AG20443 (cell line): ENCODE measurements at regions not wholly inside any gene's neighbourhood (a gene's known extent, or its start where the extent isn't known, plus 50 kb on each side); places are given as distances from the start of the nearest gene placed in this dataset.

Experiments used
- DNase-seq: peaks from one replicate; pipeline ENCODE4 v3.0.0; 2012; ENCODE audit warnings: low spot score, mixed read lengths

DNA sequence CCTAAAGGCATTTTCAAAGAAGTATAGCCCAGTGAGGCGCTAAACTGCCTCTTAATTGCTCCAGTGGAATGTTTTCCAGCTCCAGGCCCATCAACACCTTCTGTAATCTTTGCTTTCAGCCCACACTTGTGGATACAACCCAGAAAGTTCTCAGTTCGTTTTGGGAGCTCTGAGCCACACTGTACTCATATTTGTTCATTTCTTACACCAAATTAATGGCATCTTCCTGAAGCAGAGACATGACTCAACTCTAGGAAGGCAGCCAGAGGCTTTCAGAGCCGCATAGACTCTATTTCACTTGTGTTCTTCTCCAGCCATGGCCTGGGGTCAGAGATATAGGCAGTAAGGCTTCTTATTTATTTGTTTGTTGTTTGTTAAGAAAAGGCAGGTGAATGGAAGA is 175.5 kb upstream of the NCAM1 start:
- peak; percentile 83 for DNase-seq

DNA sequence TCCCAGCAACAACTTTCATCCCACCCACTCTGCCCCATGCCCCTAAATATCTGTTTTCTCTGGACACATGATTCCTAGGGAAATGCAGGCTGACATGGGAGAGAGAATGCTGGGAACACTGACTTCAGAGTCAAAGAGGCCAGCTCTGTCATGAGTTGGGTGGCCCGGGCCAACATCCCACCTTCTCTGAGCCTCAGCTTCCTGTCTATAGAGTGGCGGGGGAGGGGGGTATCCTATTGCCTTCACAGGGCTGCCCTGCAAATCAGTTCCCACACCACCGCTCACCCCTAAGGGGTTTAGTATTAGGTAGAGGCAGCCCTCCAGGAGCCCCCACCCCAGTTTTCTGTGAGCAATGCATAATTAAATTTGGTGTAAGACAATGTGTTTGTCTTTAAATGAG is 175.0 kb upstream of the NCAM1 start:
- DNase-seq, result no peak

DNA sequence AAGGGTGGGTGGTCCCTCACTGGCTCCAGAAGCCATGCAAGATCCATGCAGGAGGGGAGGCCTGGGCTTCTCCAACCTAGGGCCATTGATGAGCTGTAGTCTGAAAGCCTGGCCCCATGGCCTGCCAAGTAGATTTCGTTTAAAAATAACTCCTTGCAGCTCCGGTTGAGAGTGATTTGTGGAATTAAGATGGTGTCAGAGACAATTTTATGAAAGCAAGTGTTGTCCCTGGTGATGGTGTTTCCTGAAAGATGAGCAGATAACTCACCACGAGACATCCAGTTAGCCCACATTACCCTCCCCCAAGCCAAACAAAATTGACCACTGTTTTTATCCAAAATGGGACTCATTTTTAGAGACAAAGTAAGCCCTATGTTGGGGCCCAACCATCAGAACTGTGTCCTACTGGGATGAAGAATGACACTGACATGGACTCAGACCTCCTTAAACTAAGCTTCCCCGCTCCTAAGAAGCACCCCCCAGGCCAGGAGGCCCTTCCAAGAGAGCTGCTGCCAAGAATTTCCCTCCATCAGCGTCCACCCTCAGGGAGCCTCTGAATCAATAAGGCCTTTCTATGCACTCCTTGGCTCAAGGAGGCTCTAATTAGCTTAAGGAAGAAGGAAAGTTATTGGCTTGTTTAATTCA is 174.2 kb upstream of the NCAM1 start:
- DNase-seq, result no peak

DNA sequence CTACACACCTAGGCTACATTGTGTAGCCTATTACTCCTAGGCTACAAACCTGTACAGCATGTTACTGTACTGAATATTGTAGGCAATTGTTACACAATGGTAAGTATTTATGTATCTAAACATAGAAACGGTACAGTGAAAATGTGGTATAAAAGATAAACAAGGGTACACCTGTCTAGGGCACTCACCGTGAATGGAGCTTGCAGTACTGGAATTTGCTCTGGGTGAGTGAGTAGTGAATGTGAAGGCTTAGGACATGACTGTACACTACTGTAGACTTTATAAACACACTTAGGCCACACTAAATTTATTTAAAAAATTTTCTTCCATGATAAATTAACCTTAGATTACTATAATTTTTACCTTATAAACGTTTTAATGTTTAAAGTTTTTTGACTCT is 171.7 kb upstream of the NCAM1 start:
- no peak for DNase-seq

DNA sequence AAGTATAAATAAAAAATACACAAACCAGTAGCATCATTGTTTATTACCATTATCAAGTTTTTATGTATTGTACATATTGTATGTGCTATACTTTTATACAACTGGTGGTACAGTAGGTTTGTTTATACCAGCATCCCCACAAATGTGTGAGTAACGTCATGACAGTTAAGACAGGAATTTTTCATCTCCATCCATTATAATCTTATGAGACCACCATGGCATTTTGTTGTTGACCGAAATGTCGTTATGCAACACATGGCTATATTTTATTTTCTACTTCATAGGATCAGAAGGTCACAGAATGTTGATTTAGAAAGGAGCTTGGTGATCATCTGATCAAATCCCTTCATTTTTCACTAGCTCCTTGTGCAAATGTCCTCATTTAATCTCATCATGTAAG is 170.9 kb upstream of the NCAM1 start:
- no peak for DNase-seq

DNA sequence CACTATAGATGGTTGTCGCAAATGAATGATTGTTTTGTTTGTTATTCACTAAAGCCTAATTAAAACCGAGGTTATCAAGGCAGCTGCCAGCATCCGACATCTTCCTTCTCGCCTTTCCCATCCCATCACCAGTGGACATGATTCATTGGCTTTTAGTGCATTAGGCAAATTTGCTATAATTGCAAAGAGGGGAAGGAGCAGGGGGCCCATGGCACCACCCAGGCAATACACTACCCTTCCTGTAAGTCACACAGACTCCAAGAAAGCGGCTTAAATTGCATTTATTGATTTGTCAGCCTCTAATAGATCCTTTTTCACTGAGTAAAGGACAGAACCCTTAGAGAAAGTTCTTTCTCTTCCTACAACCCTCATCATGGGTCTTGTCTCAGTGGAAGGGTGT is 169.2 kb upstream of the NCAM1 start:
- DNase-seq, result no peak

DNA sequence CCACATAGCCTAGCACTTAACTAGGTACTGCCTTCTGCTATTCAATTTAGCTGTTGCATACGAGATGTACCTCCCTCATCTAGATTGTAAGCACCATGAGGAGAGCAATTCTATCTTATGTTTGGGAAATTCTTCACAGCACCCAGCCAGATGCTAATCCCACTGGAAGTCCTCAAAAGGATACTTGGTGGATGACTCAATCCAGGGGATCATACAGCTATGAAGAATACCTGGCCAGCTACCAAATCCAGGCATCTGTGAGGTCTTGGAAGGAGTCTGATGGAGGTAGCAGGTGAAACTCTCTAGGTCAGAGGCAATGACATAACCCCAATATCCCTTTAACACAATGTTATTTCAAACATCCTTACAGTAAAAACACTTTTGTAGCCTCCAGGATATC is 167.8 kb upstream of the NCAM1 start:
- DNase-seq, result no peak

DNA sequence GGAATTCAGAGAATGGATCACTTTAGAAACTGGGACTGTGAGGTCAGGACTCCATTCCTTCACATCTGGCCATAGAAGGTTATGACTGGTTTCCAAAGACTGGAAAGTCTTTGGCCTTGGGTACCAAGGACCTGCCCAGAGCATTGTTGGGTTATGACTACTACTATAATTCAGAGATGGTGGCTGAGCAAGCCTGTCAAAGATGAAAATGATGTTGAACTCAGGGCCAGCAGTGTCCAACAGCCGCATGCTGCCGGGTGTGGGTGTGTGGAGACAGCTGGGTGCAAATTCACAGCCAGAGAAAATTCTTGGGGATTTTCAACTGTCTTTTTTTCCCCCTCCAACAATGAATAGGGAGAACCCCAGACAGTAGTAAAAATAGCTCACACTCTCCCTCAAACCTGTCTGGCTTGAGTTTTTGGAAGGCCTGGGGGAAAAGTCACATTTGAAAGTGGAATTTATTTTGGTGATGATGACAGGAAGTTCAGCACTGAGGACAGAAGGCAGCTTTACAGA is 166.8 kb upstream of the NCAM1 start:
- peak; percentile 75 for DNase-seq

DNA sequence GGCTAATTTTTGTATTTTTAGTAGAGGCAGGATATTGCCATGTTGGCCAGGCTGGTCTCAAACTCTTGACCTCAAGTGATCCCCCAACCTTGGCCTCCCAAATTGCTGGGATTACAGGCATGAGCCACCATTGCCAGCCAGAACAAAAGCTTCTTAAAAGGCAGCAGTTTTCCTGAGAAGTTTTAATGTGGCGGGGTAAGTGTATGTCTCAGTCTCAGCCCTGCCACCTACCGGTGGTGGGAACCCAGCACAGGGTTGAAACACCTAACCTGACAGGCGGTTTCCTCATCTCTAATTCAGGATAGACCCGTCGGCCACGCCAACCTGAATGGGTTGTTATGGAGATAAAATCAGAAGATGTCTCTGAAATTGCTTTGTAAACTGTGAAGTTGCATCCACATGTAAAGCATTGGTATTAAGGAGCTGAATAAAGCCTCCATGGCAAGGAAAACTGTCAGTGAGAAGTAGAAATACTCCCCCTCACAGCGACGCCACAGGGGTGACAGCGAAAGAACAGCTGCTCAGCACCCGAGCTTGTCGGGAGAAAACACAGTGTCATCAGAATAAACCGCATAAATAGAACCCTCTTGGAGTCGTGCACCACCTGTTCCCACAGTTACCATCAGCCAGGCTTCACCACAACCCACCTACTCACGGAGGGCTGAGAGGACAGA is 165.9 kb upstream of the NCAM1 start:
- DNase-seq, result peak; percentile 56

DNA sequence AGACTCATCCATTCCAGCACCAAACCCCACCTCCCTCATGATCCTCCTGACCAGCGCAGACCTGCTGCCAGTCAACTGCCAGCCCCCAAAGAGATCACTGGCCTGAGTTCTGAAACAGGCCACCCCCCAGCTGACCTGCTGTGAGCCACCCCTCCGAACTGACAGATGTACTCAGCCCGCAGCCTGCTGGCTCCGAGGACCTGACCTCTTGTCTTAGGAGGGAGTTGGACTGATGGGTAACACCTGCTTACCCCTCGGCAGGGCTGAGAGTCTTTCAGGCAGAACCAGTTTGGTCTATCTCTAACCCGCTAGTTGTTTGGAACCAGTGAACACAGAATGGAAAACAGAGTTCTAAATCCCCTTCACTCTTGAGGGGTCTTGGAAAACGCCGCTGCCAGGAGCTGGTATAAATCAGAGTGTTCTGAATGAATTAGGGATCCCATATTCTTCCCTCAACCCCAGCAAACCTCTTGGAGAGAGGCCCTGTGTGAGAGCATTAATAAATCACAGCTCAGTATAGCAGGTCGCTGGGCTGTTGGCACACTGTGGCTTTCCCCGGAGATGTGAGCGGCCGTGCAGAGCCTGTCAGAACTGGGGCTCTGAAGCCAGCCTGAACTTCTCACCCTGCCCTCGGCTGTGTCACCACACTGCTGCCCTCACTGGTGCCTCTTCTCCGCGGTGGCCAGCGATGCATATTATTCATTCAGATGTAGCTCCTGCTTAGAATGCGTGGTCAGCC is 165.1 kb upstream of the NCAM1 start:
- no peak for DNase-seq

DNA sequence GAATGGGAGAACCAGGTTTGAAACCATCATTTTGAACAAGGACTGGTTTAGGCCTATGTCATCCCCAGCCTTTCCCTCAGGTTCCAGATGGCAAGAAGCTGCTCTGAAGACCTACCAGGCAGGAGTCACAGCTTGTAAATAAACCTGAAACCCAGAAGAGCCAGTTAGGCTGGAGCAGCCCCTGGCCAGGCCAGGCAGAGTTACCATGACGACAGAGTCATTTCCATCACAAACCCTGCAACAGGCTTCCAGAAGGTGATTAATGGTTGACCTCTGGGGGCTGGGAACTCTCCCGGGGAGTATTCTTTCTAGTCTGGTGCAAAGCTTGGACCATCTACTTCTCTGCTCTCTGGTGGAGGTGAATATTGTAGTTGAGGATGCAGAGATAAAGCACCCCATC is 164.1 kb upstream of the NCAM1 start:
- DNase-seq, result no peak

DNA sequence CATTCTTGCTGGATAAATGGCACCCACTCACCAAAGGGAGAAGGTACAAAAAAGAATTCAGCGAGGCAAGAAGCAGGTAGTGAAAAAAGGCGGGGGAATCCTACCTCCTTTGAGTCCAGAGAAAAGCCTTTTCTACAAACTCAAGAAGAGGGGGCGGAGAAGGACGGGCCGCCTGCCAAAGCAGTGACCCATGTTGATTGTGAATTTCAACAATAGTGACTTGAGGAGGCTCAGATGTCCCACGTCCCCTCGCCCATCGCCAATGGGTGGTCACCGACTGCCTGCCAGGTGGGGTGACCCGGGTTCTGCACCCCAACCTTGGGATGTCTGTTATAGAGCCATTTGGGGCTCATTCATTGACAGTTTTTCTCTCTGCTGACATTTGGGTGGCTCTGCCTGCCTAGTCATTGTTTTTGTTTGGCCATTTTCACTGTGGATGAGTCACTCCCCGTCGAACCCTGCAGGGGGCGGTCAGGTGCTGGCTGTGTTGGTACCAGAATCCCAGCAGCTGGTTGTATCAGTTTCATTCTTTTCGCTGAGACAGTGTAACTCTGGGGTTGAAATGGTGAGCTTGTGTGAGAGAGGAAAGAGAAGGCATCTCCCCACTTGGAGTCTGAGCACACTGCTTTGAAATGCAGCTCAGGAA is 163.4 kb upstream of the NCAM1 start:
- peak; percentile 54 for DNase-seq

DNA sequence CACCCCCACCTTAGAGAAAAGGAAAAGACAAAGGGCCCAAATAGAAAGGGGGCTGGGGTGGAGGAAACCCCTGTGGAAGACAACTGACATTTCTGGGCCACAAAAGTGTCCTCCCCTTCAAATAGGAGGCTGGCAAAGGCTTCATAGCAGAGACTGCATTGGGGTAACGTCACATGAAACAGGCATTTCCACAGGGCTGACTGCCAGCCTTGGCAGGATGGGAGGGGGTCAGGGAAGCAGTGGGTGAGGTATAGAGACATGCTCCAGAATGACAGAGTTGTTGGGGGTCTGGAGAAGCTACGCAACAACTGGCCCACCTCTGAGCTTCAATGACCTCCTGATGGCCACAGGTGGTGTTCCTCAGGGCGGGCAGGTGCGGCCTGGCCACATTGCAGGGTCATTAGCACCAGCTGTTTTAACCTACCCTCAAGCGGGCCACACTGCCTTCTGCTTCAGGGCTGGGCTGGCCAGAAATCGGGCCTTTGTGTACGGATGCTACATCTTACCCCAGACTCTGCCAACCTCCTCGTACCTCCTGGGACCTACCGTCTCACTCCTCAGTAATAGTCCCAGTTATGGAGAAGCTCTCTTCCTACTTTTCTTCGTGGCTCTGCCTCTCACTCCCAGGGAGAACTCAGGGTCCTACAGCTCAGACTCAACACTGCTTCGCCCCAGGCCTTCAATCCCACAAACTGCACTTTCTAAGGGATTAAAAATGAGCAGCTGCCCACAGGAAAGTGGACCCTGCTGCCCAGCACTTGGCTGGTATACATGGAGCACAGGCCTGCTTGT is 160.0 kb upstream of the NCAM1 start:
- DNase-seq, result no peak

DNA sequence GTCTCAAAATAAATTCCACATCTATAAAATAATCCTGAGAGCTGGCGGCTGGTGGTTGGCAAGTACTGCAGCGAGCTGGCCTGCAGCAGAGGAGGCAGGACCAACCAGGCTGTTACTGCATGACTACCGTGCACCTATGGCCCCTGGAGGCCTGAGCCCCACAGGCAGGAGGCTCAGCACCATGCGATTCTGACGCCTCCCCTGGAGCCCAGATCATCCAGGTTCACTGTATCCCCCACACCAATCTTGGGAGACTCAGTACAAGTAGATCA is 159.5 kb upstream of the NCAM1 start:
- DNase-seq, result no peak

DNA sequence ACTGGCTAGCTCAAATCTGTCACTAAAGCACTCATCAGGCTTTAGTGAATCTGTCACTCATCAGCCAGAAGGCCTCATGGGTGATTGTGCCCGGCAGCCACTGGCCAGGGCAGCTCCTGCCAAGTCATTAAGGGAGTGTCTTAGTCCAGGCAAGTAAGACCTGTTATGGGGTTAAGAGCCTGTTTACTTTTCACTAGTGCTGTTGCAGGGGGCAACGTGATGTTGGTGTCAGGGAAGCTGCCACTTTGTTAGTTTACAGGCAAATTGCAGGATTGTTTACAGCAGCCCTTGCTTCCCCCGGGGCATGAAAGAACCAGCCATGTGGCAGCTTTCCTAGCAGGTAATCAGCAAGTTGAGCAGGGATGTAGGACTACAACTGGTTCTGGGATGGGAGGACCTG is 155.6 kb upstream of the NCAM1 start:
- no peak for DNase-seq

DNA sequence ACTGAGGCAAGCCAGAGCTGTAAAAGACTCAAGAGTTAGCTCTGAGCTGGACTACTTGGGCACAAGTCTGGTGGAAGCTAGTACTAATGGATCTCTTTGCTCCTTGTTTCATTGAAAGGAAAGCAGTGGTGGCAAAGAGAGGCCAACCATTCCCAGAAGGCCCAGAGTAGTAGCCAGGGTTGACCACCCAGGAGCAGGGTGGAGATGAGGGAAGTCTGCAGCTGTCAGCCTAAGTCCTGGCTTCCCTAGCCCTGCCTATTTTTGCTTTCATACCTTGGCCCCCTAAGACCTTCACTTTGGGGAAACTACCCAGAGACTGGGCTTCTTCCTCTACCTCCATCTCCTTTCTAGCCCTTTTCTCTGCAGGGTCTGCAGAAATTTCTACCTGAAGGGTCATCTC is 155.0 kb upstream of the NCAM1 start:
- no peak for DNase-seq

DNA sequence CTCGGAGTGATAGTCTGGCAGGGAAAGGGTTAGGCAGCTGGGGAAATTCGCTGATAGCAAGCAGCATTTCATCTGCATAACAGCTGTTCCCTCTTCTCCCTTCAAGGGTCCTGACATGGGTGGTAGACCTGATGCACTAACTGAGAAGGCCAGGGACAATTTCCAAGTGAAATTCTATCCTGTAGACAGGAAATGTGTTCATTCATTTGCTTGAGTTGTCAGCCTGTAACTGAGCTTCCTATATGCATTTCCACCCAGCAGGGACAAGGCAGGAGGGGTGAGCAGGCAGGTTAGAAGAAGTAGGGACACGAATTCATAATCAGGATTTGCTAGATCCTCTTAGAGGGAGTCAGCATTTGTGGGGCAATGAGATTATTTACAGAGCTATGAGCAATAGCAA is 154.3 kb upstream of the NCAM1 start:
- no peak for DNase-seq

DNA sequence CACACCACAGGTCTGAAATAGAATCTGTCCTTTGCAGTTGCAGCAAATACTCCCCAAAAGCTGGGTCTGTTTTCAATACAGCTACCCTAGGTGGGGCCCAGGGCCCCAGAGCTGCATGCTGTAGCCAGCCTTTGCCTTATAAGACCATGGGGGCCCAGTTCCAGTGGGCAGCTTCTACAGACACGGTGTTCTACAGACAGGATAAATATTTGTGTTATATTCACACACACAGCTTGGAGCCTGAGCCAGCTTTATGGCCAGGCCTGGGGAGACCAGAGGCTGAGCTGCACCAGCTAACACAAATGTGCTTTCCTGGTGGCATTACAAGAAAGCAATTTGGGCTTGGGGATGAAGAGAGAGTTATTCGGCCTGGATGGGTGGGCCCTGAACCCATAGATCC is 151.8 kb upstream of the NCAM1 start:
- DNase-seq, result no peak

DNA sequence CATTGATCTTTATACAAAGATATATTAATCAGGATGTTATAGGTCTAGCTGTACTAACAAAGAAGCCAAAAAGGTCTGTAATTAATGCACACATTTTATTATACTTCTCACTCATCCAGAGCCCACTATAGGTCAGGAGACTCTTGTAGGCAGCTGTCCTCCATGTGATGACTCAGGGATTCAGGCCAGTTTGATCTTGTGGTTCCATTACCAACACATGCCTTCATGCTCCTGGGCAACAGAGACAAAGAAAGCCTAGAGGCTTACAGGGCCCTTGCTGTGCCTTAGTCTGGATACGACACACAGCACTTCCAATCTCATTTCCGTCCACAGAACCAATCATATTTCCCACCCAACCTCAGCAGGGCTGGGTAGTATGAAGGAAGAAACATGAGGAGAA is 150.3 kb upstream of the NCAM1 start:
- no peak for DNase-seq

DNA sequence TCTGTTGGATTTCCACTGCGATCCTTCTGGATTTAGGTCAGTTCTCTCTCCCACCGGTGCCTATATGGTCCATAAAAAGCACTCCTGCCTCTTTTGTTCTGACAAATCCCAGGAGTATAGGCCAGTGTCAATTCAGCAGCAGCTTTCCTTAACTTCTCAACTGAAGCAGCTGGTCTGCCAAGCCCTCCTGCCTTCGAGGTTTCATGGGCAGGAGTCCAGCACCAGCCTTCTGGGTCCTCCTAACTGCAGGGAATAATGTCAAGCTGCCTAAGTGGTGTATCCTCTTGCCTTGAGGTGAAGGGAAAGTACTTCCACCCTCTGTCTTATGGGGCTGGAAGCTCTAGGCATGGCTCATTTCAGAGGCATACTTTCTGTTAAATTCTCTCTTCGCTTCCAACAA is 149.4 kb upstream of the NCAM1 start:
- DNase-seq, result no peak

DNA sequence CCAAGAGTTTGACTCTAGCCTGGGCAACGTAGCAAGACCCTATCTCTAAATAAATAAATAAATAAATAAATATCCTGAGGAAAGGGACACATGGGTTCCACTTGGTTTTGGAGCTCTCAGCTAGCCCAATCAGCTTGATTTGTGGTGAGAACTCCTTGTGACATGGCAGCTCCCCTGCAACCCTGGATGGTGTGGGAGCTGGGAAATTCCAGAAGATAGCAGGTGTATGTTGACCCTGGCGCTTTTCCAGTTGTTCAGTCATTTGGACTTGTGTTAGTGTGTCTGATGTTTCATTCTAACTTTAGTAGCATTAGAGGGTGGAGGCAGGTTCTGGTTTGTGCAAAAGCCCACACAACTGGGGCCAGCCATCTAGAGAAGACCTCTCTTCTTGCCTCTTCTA is 148.5 kb upstream of the NCAM1 start:
- no peak for DNase-seq

DNA sequence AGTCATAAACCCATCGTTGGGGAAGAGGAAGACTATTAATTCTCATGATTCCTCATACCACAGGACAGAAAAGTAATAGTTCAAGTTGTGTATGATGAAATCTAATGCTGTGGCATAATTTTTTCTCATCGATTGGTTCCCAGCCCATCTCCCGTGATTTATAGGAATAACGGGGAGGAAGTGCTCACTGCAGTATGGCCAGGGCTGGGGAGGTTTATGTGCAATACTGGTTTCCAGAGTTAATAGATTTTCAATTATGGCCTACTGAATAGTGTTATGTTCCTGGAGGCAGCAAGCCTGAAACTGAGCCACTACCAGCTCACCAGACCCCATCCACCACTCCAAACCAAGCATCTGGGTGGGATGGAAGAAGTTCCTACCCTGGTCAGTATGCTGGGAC is 147.1 kb upstream of the NCAM1 start:
- DNase-seq, result no peak
